ENCODE measurements at regions not wholly inside any gene's neighbourhood (a gene's known extent, or its start where the extent isn't known, plus 50 kb on each side); places are given as distances from the start of the nearest gene placed in this dataset.

- no peak for TF ChIP-seq CTCF (conservative IDR thresholded peaks at IDR 0.05; ENCODE audit: low read depth in 2 of 2)
- no peak for TF ChIP-seq JUNB (IDR thresholded peaks at IDR 0.05; ENCODE audit: unreplicated experiment)
- TF ChIP-seq ETS1 (IDR thresholded peaks at IDR 0.05): no peak
- TF ChIP-seq NANOG (IDR thresholded peaks at IDR 0.05; ENCODE audit: borderline replicate concordance): no peak
These were observed 223.1 kb upstream of the CNTN6 start (continued) for GRCh38 chr3:869734-870133.

- ATAC-seq (no peak), DNase-seq (ENCODE audit: low spot score) (no peak)
- peaks cover 3% of the 10 kb centered on the region for H3K27me3 Mint-ChIP-seq (ENCODE audit: insufficient read depth, low read depth, poor library complexity)
- Histone ChIP-seq H3K4me2 (no peak overlapping the region), H2AFZ (no peak overlapping the region), H3K36me3 (ENCODE audit: insufficient read depth) (no peaks in the 10 kb centered on the region), H3F3A (replicated peaks; ENCODE audit: low read depth) (no peaks in the 10 kb centered on the region), H3K79me2 (replicated peaks; ENCODE audit: insufficient read depth) (no peaks in the 10 kb centered on the region), H4K20me1 (replicated peaks; ENCODE audit: insufficient read depth) (no peaks in the 10 kb centered on the region), H3K27me3 (ENCODE audit: insufficient read depth) (no peaks in the 10 kb centered on the region), H3K4me3 (no peak overlapping the region), H3K27ac (ENCODE audit: low read depth) (no peak overlapping the region), H3K9me2 (ENCODE audit: insufficient read depth) (no peaks in the 10 kb centered on the region), H3K4me1 (ENCODE audit: insufficient read depth) (no peaks in the 10 kb centered on the region)
- H3K27ac Mint-ChIP-seq: no peak overlapping the region
- TF ChIP-seq EZH2 (IDR thresholded peaks at IDR 0.05; ENCODE audit: low read depth, unreplicated experiment) (no peak), NANOG (IDR thresholded peaks at IDR 0.05; ENCODE audit: borderline replicate concordance) (no peak), STAT1 (IDR thresholded peaks at IDR 0.05; ENCODE audit: unreplicated experiment) (no peak), CTCF (conservative IDR thresholded peaks at IDR 0.05; ENCODE audit: low read depth in 2 of 2) (no peak), ZNF331 (CRISPR knock-in tag; IDR thresholded peaks at IDR 0.05; ENCODE audit: low read depth) (no peak), CREB1 (CRISPR knock-in tag; IDR thresholded peaks at IDR 0.05; ENCODE audit: low read depth) (no peak), JUNB (IDR thresholded peaks at IDR 0.05; ENCODE audit: unreplicated experiment) (no peak), REST (IDR thresholded peaks at IDR 0.05; ENCODE audit: unreplicated experiment) (no peak), ZNF114 (CRISPR knock-in tag; IDR thresholded peaks at IDR 0.05) (no peak), POLR2AphosphoS5 (IDR thresholded peaks at IDR 0.05; ENCODE audit: low read depth) (no peak)
- no peaks in the 10 kb centered on the region for H3K4me1 Mint-ChIP-seq
- peaks cover 30% of the 10 kb centered on the region; the same call in 2 of the 3 replicates for H3K36me3 Mint-ChIP-seq (ENCODE audit: low read depth)
- H3K4me3 Mint-ChIP-seq: no peak overlapping the region
- peaks cover 81% of the 10 kb centered on the region for H3K9me3 Mint-ChIP-seq
These were observed 221.2 kb upstream of the CNTN6 start for GRCh38 chr3:871651-872050.

Measured in GM23338 (cell line).